Fibroblast of peridontal ligament (primary cell): ENCODE measurements at regions not wholly inside any gene's neighbourhood (a gene's known extent, or its start where the extent isn't known, plus 50 kb on each side); places are given as distances from the start of the nearest gene placed in this dataset.

Source experiments
- DNase-seq: peaks from one replicate; pipeline ENCODE4 v3.0.0-alpha.2; 2010; ENCODE audit errors: extremely low read depth

DNA sequence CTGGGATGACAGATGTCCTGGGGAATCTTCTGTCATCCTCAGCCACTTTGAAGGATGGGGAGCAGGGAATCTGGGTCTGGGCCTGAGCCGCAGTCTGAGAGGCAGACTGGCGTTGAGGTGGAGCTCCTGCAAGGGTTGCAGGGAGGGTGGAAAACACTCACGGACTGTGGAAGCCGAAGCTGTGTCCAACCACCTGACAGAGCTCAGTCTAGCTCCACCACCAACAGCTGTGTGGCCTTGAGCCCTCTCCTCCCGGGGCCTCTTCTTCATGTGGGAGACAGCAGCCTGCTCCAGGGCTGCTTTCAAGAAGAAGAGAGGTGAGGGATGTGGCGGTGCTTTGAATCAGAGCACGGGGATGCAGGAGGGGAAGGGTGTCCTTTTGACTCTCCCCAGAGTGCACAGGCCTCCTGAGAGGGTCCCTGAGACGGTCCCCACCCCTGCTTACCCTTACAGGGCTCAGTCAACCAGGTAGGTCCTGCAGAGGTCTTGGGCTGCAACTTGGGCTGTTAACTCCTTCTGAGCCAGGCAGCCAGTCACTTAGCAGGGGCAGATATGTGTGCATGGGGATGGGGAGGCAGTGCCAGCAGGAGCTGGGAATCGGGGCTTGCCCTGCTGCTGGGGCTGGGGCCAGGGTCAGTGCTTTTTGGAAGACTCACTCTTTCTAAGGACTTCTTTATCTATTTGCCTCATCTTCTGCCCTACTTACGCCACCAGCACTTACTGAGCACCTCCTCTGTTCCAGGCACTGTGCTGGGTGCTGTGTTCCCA, 216.3 kb downstream of the PTPRU start:
- no peak for DNase-seq

- no peak for DNase-seq
Observed at GRCh38 chr1:29451368-29451892, 215.1 kb downstream of the PTPRU start.

DNA sequence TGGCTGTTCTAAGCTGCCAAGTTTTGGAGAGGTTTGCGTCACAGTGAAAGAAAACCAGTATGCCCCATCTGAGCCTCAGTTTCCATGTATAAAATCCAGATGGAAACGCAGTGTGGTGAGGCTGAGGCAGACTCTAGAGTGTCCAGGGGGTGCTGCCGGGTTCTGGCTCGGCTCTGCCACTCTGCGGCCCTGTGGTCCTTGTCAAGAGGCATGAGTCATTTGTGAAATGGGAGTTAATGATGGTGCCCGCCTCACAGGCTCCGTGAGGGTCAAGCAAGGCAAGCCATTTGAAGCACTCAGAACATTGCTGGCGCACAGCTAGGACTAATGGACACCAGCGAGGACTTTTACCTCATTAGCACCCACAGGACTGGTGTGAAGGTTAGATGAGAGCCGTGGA, 214.3 kb downstream of the PTPRU start:
- no peak for DNase-seq

GRCh38 chr1:29448456-29449235, 212.3 kb downstream of the PTPRU start:
- no peak for DNase-seq

DNA sequence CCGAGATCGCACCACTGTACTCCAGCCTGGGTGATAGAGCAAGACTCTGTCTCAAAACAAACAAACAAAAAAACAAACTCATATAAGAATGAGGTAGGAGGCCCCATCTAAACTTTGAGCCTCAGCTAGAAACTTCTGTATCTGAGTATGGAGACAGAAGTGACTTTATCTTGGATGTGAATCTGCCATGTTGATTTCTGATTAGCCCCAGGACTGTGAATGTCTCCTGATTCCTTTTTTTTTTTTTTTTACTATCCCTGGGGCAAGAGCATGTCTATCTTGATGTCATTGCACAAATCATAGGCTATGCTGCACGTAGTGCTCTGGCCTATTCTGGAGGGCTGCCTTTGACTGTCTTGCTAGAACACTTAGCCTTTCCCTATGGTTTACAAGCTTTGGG, 211.0 kb downstream of the PTPRU start:
- DNase-seq = no peak

GRCh38 chr1:29444782-29445729, 208.7 kb downstream of the PTPRU start:
- no peak for DNase-seq

DNA sequence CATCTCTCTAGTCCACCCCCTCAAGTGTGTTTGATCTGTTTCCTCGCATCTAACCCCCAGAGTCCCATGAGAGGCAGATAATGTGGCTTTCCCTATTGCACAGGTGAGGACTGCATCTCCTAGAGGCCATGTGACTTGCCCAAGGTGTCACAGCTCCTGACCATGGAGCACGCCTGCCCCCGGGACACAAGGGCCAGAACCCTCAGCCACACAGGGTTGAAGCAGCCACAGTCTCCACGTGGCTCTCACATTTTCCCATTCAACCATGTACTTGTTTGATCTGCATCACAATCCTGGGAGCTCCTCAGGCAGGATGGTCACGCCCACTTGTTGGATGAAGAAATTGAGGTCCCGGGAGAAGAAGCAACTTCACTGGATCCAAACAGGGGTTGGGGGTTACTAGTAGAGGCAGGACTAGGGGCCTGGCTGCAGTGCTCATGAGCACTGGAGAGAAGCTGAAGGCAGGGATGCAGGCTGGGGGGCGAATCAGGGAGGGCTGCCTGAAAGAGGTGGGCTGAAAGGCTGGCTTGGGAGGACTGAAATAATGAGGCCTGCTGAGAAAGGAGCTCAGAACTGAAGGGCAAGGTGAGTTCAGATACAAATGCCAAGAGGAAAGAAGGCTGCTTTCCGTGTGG, 207.9 kb downstream of the PTPRU start:
- no peak for DNase-seq

- DNase-seq = no peak
Observed at GRCh38 chr1:29441916-29442668, 205.8 kb downstream of the PTPRU start.

GRCh38 chr1:29439615-29440014, 203.3 kb downstream of the PTPRU start:
- no peak for DNase-seq

- DNase-seq = no peak
Observed at GRCh38 chr1:29438991-29439390, 202.7 kb downstream of the PTPRU start.

DNA sequence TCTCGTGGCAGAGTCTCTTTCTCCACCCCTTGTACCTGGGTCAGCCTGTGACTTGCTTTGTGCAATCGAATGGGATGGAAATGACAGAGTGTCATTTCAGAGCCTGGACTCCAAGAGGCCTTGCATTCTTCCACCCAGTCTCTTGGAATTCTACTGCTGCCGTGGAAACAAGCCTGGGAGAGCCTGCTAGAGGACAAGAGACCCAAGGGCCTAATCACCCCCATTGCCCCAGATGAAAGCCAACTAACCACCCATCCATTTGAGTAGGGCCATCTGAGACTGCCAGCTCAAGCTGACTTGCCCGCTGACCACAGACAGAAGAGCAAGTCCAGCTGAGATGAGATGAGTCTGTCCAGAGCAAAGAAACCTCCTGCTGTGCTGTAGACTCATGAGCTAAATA, 201.6 kb downstream of the PTPRU start:
- no peak for DNase-seq

DNA sequence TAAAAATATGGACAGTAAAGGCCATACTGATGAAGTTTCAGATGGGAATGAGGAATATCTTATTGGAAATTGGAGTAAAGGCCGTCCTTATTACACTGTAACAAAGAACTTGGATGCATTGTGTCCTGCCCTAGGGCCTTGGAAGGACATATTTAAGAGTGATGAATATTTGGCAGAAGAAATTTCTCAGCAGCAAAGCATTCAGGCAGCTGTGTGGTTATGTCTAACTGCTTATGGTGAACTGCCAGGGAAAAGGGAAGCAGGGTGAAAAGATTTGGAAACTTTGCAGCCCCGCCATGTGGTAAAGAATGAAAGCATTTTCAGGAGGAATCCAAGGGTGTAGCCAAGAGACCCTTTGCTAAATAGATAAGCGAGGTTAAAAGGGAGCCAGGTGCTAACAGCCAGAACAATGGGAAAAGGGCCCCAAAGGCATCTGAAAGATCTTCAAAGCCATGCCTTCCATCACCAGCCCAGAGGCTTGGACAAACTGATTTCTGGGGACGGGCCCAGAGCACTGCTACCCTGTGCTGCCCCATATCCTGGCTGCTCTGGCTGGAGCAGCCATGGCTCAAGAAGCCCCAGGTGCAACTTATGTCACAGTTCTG, 200.0 kb downstream of the PTPRU start:
- no peak for DNase-seq

DNA sequence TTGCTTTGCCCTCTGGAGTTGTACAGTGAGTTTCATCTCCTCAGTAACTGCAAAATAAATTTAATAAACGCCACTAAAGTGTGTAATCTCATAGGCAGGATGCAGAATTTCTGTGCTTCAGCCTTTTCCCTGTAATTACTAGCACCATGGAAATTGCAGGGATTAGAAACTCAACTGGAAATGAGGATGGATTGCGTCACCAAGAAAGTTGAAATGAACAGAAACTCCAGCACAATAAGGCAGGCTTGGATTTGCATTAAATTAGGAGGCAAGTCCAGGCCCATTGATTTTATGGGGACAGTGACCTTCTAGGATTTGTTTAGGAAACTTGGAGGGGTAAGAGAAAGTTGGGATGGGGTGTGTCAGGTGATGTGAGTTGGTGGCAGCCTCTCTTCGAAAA, 197.5 kb downstream of the PTPRU start:
- no peak for DNase-seq

GRCh38 chr1:29431138-29431537, 194.8 kb downstream of the PTPRU start:
- DNase-seq = no peak

DNA sequence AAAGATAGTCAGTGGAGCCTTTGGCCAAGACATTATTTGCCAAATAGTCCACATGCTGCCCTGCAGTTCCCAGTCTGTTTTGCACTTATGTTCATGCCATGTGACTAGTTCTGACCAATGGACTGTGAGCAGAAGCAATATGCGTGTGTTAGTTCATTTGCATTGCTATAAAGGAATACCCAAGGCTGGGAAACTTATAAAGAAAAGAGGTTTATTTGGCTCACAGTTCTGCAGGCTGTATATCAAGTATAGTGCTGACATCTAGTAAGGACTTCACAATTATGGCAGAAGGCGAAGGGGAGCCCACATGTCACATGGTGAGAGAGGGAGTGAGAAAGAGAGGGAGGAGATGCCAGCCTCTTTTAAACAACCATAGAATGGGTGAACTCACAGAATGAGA, 193.3 kb downstream of the PTPRU start:
- DNase-seq = no peak

DNA sequence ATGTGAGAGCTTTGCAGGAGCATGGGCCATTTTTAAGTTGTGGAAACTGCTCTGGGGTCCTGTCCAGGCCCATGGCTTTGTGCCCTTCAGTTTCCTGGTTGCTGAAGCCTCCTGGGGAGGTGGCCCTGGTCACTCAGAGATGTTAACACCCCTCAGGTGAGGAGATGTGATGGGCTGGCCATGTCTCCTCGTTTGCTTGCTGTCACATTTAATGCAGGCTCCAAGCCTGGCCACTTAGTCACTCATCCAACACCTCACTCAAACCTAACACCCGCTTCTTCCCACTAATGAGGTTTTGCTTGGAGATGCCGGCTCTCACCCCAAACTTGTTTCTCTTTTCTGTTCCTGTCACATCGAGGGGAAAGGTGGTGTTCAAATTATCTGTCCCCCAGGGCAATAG, 192.7 kb downstream of the PTPRU start:
- DNase-seq = no peak

DNA sequence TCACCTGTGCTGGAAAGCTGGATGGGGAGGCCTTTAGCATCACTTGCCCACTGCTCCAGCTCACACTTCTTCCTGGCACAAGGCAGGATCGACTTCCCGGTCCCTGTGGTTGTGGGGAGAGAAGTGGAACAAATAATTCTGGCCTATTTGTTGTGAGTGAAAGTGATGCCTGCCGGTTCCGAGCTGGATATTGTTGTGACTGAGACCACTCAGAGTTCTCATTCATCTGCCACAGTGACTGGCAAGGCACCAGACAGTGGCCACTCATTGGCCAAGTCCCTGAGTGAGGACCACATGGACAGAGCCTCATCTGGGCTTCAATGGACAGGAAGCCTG, 191.9 kb downstream of the PTPRU start:
- DNase-seq = no peak

DNA sequence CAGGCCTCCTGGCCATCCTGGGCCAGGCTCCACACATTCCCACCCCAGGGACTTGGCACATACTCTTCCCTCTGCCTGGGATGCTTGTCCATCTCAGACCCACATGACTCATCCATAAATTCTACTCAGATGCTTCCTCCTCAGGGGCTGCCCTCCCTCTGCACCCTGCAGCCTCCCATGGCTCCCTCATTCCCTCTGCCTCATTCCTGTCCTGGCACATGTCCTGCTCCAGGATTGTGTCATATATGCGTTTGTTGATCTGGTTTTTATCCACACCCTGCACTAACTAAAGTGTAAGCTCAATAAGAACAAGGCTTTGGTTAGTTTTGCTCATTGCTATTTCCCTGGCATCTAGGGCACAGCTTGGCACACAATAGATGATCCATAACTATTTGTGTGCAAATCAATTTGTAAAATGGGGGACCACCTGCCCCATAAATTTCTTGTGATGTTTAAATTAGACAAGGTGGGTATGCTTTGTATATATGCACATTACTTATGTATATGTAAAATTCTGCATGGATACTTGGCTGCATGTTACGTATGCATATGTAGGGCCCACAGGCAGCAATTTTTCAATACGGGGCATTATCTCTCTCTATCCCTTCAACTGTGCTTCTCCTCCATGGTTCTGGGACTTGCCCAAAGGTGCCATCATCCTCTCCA, 191.4 kb downstream of the PTPRU start:
- DNase-seq = no peak

DNA sequence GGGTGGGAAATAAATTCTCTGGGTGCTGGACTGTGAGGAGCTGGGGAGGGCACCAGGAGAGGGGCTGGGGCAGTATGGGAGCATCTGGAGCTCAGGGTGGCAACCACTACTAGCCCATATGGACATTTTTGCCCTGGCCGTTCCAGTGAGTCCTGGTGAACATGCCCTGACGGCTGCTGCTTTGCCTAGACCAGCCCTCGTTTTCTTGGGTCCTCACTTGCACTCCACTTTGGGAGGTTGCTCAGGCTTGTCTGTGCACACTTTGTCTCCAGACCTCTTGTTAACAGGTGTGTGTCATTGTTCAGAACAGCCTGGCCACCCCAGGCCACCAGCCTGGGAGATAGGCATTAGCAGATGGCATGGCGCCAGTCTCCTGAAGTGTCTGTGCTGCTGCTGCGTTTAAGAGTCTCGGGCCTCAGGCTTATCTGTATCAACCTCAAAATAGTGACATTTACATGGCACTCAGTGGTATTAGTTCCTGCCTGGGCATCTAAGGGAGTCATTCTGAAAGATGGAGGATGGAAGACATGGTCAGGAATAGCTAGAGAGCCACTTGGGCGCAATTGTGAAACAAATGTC, 190.5 kb downstream of the PTPRU start:
- no peak for DNase-seq

DNA sequence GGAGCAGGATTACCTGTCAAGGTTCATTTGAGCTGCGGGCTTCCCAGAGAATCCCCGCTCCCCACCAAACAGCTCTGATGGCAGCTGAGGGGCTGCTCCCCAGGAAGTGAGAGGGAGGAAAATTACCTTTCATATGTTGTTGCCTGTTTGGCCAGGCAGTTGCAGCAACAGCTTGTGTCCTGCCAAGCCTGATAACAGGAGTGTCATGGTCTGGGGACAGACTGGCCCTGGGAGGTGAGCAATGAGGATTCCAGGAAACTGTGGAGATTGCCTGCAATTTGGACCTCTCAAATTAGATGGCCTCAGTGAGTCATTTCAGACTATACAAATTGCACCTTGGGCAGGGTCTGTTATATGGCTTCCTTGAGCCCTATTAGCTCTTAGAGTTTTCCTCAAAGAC, 189.3 kb downstream of the PTPRU start:
- no peak for DNase-seq
